Motor neuron (in vitro differentiated cells): ENCODE measurements at regions not wholly inside any gene's neighbourhood (a gene's known extent, or its start where the extent isn't known, plus 50 kb on each side); places are given as distances from the start of the nearest gene placed in this dataset.

Experiments
- ATAC-seq, 8 experiments: fragments of 200-7000 bp; cut with Tn5 transposase; replicated peaks in 6 of 8; 2 replicates each; pipeline ENCODE4 v1.8.0; 2021; ENCODE audit warnings: mild to moderate bottlenecking in 8 of 8, moderate library complexity in 8 of 8
- H3K27ac ChIP-seq, 2 donors: fragments of 250-450 bp; sonication (Bioruptor Pico); 2 replicates each; pipeline ENCODE4 v1.9.0; 2021; ENCODE audit warnings: antibody characterized with exemption in 2 of 2, mild to moderate bottlenecking in 2 of 2, moderate library complexity in 1 of 2
- H3K4me1 ChIP-seq, 2 donors: fragments of 250-450 bp; sonication (Bioruptor Pico); replicated peaks in 1 of 2; 2 replicates each; pipeline ENCODE4 v1.6.1; 2021; ENCODE audit warnings: antibody characterized with exemption in 2 of 2, mild to moderate bottlenecking in 2 of 2, moderate library complexity in 1 of 2
- H3K4me3 ChIP-seq, 5 donors: fragments of 250-450 bp; sonication (Bioruptor Pico); 2 replicates each; pipeline ENCODE4 v1.9.0; 2021; ENCODE audit warnings: antibody characterized with exemption in 5 of 5, mild to moderate bottlenecking in 5 of 5, moderate library complexity in 4 of 5
- WGBS, 10 experiments: fragments of 450-650 bp; shearing (Covaris generic); methylation state at CpG; one replicate each; pipeline ENCODE4 v1.0.0; 2022; 5-methylcytosine and 5-hydroxymethylcytosine counted together
- in situ Hi-C, 9 experiments: fragments of 400-800 bp; cut with MboI; loops; one replicate each; pipeline ENCODE4 v1.15.0; 2021; ENCODE audit warnings: low sequenced_read_pairs in 9 of 9, low pct_unique_long_range_greater_than_20kb in 2 of 9; ENCODE audit not compliant: unreplicated experiment in 9 of 9

DNA sequence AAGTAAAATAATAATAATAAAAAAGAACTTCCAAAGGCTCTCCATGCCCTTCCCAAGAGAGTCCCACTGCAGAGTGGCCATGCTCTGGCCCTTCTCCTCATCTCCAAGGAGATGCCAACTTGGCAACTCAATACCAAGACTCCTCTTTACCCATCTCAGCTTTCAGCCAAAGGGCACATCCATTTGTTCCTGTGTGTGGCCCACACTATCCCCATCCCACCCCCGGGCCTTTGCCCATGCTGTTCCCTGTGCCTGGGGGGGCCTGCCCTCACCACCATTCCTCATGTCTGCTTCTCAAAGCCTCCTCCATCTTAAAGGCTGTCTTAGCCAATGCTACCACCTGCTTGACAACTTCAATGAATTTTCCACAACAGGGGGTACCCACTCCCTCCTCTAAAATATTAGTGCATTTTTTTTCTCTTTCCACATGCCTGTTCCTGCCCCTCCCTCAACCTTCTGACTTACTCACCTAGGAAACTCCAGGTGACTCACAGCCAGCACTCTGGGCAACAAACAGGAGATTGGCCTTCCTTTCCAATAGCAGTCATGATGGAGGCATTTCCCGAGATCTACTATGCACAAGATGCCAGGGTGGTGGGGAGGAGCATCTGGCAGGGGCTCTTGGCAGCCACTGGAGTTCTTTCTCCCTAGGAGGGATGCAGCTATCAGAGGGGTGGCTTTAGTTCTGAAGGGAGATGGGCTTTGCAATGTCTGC is 109.4 kb upstream of the SMAD3 start:
- in situ Hi-C loops, result loop anchor here in 1 of 9 experiments (10.0 kb wide), 1 partner anchor 109 kb away; the partner anchor contains the start of gene SMAD3
- 71 to 78% methylated on average over 1 of the region's 2 CpGs; no CpG with 5 or more reads in 8 of the 10 experiments for WGBS, 10 experiments
- H3K4me1 ChIP-seq, result peaks cover 8% of the 10 kb centered on the region in 2 donors
- no peak overlapping the region for H3K27ac ChIP-seq
- no peak overlapping the region for H3K4me3 ChIP-seq
- no peak for ATAC-seq

GRCh38 chr15:66956672-66957430 is 108.6 kb upstream of the SMAD3 start:
- peaks cover 8 to 15% of the 10 kb centered on the region in 2 donors for H3K4me1 ChIP-seq
- no peak for ATAC-seq
- in situ Hi-C loops, result loop anchor here in 1 of 9 experiments (10.0 kb wide), 1 partner anchor 108 kb away; the partner anchor contains the start of gene SMAD3
- no peak overlapping the region for H3K4me3 ChIP-seq
- 60 to 100% (median 89%) methylated on average over 1 to 6 of the region's 9 CpGs; no CpG with 5 or more reads in 3 of the 10 experiments for WGBS, 10 experiments
- H3K27ac ChIP-seq, result no peak overlapping the region

DNA sequence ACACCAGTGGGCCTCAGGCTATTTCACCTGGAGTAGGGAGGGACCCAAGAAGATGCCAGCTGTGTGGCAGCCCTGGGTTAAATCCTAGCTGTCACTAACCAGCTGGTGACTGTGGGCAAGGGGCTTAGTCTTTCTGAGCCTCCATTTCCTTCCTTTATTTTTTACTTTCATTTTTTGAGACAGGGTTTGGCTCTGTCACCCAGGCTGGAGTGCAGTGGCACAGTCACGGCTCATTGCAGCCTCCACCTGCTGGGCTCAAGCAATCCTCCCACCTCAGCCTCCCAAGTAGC is 108.0 kb upstream of the SMAD3 start:
- in situ Hi-C loops, result loop anchor here in 1 of 9 experiments (10.0 kb wide), 1 partner anchor 107 kb away; the partner anchor contains the start of gene SMAD3

DNA sequence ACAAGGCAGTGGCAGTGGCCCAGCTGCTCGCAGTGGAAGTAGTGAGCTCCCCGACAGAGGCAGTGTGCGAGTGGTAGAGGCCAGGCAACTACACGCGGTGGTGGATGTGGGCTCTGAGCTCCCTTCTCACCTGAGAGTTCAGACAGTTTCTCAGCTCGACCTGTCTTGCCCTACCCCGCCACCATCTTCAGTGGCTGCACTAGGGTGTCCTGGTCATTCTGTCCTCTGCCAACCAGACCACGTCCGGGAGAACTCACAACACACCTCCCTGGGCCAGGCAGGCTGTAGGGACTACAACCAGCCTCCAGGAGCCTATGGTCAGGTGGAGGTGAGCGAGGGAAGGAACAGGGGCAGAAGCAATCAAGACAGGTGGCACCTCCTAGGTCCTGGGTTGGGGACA is 106.3 kb upstream of the SMAD3 start:
- WGBS, 10 experiments, result 67 to 100% (median 80%) methylated on average over 1 to 6 of the region's 10 CpGs; no CpG with 5 or more reads in 3 of the 10 experiments
- in situ Hi-C loops, result loop anchor here in 1 of 9 experiments (10.0 kb wide), 1 partner anchor 106 kb away; the partner anchor contains the start of gene SMAD3
- Histone ChIP-seq H3K4me3 (no peak overlapping the region), H3K27ac (no peak overlapping the region), H3K4me1 (peaks cover 8 to 16% of the 10 kb centered on the region in 2 donors)
- ATAC-seq, result no peak

More for the DNA sequence above, 108.0 kb upstream of the SMAD3 start:
- peaks cover 8 to 16% of the 10 kb centered on the region in 2 donors for H3K4me1 ChIP-seq
- no peak for ATAC-seq
- H3K4me3 ChIP-seq, result no peak overlapping the region
- 80 to 100% (median 90%) methylated on average over 1 of the region's 1 CpG; no CpG with 5 or more reads in 6 of the 10 experiments for WGBS, 10 experiments
- no peak overlapping the region for H3K27ac ChIP-seq

DNA sequence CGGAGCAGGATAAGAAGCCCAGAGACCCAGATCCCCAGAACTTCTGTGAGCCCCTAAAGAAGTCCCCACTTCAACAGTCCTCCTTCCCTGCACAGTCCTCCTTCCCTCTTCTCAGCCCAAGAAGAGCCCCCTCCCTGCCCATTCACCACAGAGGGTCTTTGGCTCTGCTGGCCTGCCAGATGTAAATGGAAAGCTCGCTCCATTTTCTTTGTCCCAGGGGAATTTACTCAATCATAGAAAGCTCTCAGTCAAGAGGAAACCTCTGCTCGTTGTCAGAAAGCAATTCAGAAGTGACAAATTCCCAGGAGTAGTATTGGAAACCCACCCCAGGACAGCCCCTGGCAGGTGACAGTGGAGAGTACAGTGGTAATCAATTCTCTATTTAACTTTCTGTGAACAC is 105.5 kb upstream of the SMAD3 start:
- in situ Hi-C loops, result loop anchor here in 1 of 9 experiments (10.0 kb wide), 1 partner anchor 105 kb away; the partner anchor contains the start of gene SMAD3
- no peak overlapping the region for H3K27ac ChIP-seq
- ATAC-seq, result peak in 4 of 8 experiments; percentile 18 to 52 (median 29)
- H3K4me1 ChIP-seq, result peaks cover 8 to 16% of the 10 kb centered on the region in 2 donors
- H3K4me3 ChIP-seq, result no peak overlapping the region
- WGBS, 10 experiments, result 0 to 64% (median 0%) methylated on average over 1 to 2 of the region's 3 CpGs; no CpG with 5 or more reads in 4 of the 10 experiments

DNA sequence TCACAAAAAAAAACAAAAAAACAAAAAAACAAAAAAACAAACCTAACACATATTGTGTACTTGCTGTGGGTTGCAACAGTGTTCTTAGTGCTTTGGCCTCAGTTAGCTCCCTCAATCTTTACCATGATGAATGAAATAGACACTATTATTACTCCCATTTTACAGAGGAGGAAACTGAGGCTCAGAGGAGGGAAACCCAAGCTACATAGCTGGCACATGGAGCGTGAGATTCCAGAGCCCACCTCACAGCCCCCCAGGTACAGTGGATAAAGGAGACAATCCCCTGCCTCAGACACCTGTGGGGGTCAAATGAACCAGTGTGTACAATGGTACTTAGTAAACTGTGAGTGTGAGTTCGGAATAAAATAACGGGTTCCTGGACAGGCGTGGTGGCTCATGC is 104.9 kb upstream of the SMAD3 start:
- no peak overlapping the region for H3K4me3 ChIP-seq
- in situ Hi-C loops, result no loop called here
- WGBS, 10 experiments, result 60 to 100% (median 89%) methylated on average over 1 to 3 of the region's 4 CpGs; no CpG with 5 or more reads in 3 of the 10 experiments
- peaks cover 8 to 16% of the 10 kb centered on the region in 2 donors for H3K4me1 ChIP-seq
- H3K27ac ChIP-seq, result no peak overlapping the region
- ATAC-seq, result no peak

DNA sequence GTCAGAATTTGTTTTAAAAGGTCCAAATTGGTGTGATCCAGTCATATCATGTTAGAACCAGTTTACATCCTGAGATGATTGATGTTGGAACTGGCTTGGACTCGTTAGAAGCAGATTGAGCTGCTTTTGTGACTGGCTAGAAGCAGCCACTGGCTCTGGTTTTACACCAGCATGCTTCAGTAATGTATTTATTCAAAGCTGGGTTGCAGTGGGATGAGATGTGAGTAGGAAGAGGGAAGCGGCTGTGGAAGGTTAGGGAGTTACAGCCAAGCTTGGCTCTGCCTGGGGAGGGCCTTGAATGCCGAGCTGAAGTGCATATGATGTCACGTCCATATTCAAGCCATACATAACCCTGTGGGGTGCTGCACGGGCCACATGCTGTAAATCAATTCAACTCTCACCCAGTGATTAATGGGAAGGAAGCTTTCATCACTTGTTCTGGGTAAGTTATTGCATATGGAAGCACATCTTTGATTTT is 104.0 kb upstream of the SMAD3 start:
- WGBS, 10 experiments, result 0 to 83% (median 40%) methylated on average over 1 to 3 of the region's 5 CpGs; no CpG with 5 or more reads in 4 of the 10 experiments
- in situ Hi-C loops, result no loop called here
- Histone ChIP-seq H3K4me3 (no peak overlapping the region), H3K4me1 (peaks cover 8 to 16% of the 10 kb centered on the region in 2 donors), H3K27ac (no peak overlapping the region)
- peak in 7 of 8 experiments; percentile 22 to 98 (median 54) for ATAC-seq

- 20 to 75% (median 70%) methylated on average over 1 to 3 of the region's 10 CpGs; no CpG with 5 or more reads in 5 of the 10 experiments for WGBS, 10 experiments
- Histone ChIP-seq H3K27ac (no peak overlapping the region), H3K4me1 (peaks cover 8 to 16% of the 10 kb centered on the region in 2 donors), H3K4me3 (no peak overlapping the region)
- in situ Hi-C loops, result no loop called here
- ATAC-seq, result peak in 1 of 8 experiments; percentile 5
Observed at GRCh38 chr15:66961901-66962300, 103.5 kb upstream of the SMAD3 start.

DNA sequence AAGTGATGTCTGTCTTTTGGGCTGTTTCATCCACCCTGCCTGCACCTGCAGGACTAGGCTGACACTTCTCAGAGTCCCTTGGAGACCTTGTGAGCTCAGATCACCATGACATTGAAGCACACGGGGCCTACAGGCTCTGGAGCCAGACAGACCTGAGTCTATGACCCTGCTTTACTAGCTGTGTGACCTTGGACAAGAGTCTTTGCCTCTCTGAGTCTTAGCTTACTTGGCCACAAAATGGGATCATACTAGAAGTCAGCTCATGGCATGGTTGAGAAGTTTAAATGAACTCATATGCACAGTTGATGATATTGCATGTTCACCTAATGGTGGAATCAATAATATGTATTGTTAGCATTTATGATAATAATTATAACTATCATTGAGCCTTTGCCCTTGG is 102.9 kb upstream of the SMAD3 start:
- WGBS, 10 experiments, result 57 to 71% (median 60%) methylated on average over 1 of the region's 1 CpG; no CpG with 5 or more reads in 7 of the 10 experiments
- in situ Hi-C loops, result no loop called here
- no peak overlapping the region for H3K27ac ChIP-seq
- peaks cover 8 to 16% of the 10 kb centered on the region in 2 donors for H3K4me1 ChIP-seq
- ATAC-seq, result no peak
- no peak overlapping the region for H3K4me3 ChIP-seq

DNA sequence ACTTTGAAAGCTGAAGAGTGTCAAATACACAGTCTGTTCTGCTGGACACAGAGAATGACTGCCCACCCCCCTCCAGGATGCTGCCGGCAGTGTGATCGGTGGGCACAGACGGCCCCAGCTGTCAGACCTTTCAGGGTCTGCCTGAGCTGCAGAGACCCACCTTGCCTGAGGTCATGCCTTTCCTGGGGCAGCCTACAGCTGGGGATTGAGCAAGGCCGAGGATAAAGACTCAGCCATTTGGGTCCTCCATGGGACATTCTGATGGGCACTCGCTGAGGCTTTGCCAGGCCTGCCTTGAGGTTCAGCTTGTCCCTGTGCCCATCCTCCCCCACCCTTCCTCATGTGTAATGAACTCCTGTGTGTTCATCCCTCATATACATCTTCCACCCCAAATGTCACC is 102.3 kb upstream of the SMAD3 start:
- ATAC-seq, result no peak
- in situ Hi-C loops, result no loop called here
- WGBS, 10 experiments, result 20 to 80% (median 60%) methylated on average over 1 to 3 of the region's 5 CpGs; no CpG with 5 or more reads in 5 of the 10 experiments
- peaks cover 8 to 16% of the 10 kb centered on the region in 2 donors for H3K4me1 ChIP-seq
- no peak overlapping the region for H3K4me3 ChIP-seq
- H3K27ac ChIP-seq, result no peak overlapping the region

GRCh38 chr15:66963710-66964109 is 101.7 kb upstream of the SMAD3 start:
- Histone ChIP-seq H3K4me3 (no peak overlapping the region), H3K27ac (no peak overlapping the region), H3K4me1 (peaks cover 8 to 19% of the 10 kb centered on the region in 2 donors)
- no peak for ATAC-seq
- in situ Hi-C loops, result no loop called here
- WGBS, 10 experiments, result 29 to 80% methylated on average over 1 of the region's 1 CpG; no CpG with 5 or more reads in 8 of the 10 experiments

DNA sequence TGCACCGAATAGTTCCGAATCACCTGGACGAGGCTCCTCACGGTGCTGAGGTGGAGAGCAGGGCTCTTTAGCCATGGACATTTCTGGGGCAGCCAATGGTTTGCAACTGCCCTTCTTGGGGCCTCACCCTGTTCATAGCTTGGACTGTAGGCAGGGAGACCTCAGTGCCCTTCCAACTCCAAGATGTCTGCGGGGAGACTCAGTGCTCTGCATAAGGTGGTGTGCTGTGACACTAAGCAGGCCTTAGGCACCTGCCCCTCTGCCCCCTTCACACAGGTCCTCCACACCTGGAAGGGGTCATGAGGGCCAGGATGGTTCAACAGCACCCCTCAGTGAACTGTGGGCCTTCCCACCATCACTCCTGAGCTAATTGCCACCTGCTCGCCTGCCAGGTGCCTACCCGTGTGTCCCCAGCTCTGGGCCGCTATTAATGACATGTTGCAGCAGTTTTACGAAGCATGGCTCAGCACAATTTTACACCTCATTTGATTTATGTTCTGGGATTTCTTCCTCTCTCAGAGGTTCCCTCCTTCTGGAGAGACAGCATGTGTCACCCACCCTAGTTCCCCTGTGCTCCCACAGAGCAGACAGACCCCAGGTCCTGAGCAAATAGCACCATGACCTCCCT is 101.2 kb upstream of the SMAD3 start:
- Histone ChIP-seq H3K4me3 (no peak overlapping the region), H3K27ac (no peak overlapping the region), H3K4me1 (peaks cover 8 to 23% of the 10 kb centered on the region in 2 donors)
- 78 to 94% (median 88%) methylated on average over 1 to 4 of the region's 9 CpGs; no CpG with 5 or more reads in 4 of the 10 experiments for WGBS, 10 experiments
- no peak for ATAC-seq
- in situ Hi-C loops, result no loop called here
